ENCODE measurements at regions not wholly inside any gene's neighbourhood (a gene's known extent, or its start where the extent isn't known, plus 50 kb on each side); places are given as distances from the start of the nearest gene placed in this dataset.

- no peak overlapping the region for H3K4me3 ChIP-seq
- WGBS (ENCODE audit: low lambda C conversion rate, missing lambda C conversion rate): 92% methylated on average over 6 of the region's 6 CpGs
These were observed 670.3 kb upstream of the HS6ST1 start for GRCh38 chr2:128988967-128989366.

GRCh38 chr2:128995086-128995485 is 676.4 kb upstream of the HS6ST1 start:
- Histone ChIP-seq H4K20me1 (ENCODE audit: insufficient read depth, poor library complexity, severe bottlenecking) (no peaks in the 10 kb centered on the region), H2AFZ (no peak overlapping the region), H3K4me1 (ENCODE audit: insufficient read depth) (no peaks in the 10 kb centered on the region), H3K27ac (no peak overlapping the region), H3K9me2 (replicated peaks; ENCODE audit: insufficient read depth) (no peaks in the 10 kb centered on the region), H3K36me3 (replicated peaks; ENCODE audit: insufficient read depth, low read depth) (no peaks in the 10 kb centered on the region), H3K4me2 (no peak overlapping the region), H3K79me2 (no peaks in the 10 kb centered on the region), H3K27me3 (no peaks in the 10 kb centered on the region), H3K4me3 (no peak overlapping the region), H3K9me3 (ENCODE audit: low read depth) (no peaks in the 10 kb centered on the region)
- DNase-seq (ENCODE audit: low spot score): no peak
- TF ChIP-seq CTCF (IDR thresholded peaks at IDR 0.05; ENCODE audit: poor library complexity): no peak
- TF ChIP-seq EZH2 (IDR thresholded peaks at IDR 0.05; ENCODE audit: borderline replicate concordance): no peak
- TF ChIP-seq EZH2phosphoT487 (IDR thresholded peaks at IDR 0.05; ENCODE audit: low read depth, severe bottlenecking, unreplicated experiment): no peak
- WGBS (ENCODE audit: low lambda C conversion rate, missing lambda C conversion rate): 93% methylated on average over 4 of the region's 4 CpGs

More at GRCh38 chr2:128988967-128989366, 670.3 kb upstream of the HS6ST1 start:
- Histone ChIP-seq H3K36me3 (replicated peaks; ENCODE audit: insufficient read depth, low read depth) (no peaks in the 10 kb centered on the region), H3K9me2 (replicated peaks; ENCODE audit: insufficient read depth) (no peaks in the 10 kb centered on the region), H3K9me3 (ENCODE audit: low read depth) (no peaks in the 10 kb centered on the region), H4K20me1 (ENCODE audit: insufficient read depth, poor library complexity, severe bottlenecking) (no peaks in the 10 kb centered on the region), H3K79me2 (no peaks in the 10 kb centered on the region), H3K27ac (no peak overlapping the region), H2AFZ (no peak overlapping the region), H3K4me1 (ENCODE audit: insufficient read depth) (no peaks in the 10 kb centered on the region), H3K4me2 (no peak overlapping the region), H3K27me3 (no peaks in the 10 kb centered on the region)
- no peak for TF ChIP-seq CTCF (IDR thresholded peaks at IDR 0.05; ENCODE audit: poor library complexity)
- TF ChIP-seq EZH2phosphoT487 (IDR thresholded peaks at IDR 0.05; ENCODE audit: low read depth, severe bottlenecking, unreplicated experiment): no peak
- TF ChIP-seq EZH2 (IDR thresholded peaks at IDR 0.05; ENCODE audit: borderline replicate concordance): no peak
- DNase-seq (ENCODE audit: low spot score): no peak

- H3K4me3 ChIP-seq: no peak overlapping the region
- H3K4me1 ChIP-seq (ENCODE audit: insufficient read depth): no peaks in the 10 kb centered on the region
- H3K27ac ChIP-seq: no peak overlapping the region
- H3K79me2 ChIP-seq: no peaks in the 10 kb centered on the region
- TF ChIP-seq EZH2 (IDR thresholded peaks at IDR 0.05; ENCODE audit: borderline replicate concordance) (no peak), EZH2phosphoT487 (IDR thresholded peaks at IDR 0.05; ENCODE audit: low read depth, severe bottlenecking, unreplicated experiment) (no peak)
- H3K9me3 ChIP-seq (ENCODE audit: low read depth): no peaks in the 10 kb centered on the region
- H3K4me2 ChIP-seq: no peak overlapping the region
- H3K9me2 ChIP-seq (replicated peaks; ENCODE audit: insufficient read depth): no peaks in the 10 kb centered on the region
- no peaks in the 10 kb centered on the region for H4K20me1 ChIP-seq (ENCODE audit: insufficient read depth, poor library complexity, severe bottlenecking)
- no peak for DNase-seq (ENCODE audit: low spot score)
- H3K36me3 ChIP-seq (replicated peaks; ENCODE audit: insufficient read depth, low read depth): no peaks in the 10 kb centered on the region
- no peak overlapping the region for H2AFZ ChIP-seq
- H3K27me3 ChIP-seq: no peaks in the 10 kb centered on the region
- WGBS (ENCODE audit: low lambda C conversion rate, missing lambda C conversion rate): 83% methylated on average over 4 of the region's 4 CpGs
These were observed 677.4 kb upstream of the HS6ST1 start for GRCh38 chr2:128996078-128996477.

- TF ChIP-seq EZH2 (IDR thresholded peaks at IDR 0.05; ENCODE audit: borderline replicate concordance): no peak
- TF ChIP-seq CTCF (IDR thresholded peaks at IDR 0.05; ENCODE audit: poor library complexity): no peak
- TF ChIP-seq EZH2phosphoT487 (IDR thresholded peaks at IDR 0.05; ENCODE audit: low read depth, severe bottlenecking, unreplicated experiment): no peak
- no peaks in the 10 kb centered on the region for H3K4me1 ChIP-seq (ENCODE audit: insufficient read depth)
- 91% methylated on average over 5 of the region's 5 CpGs for WGBS (ENCODE audit: low lambda C conversion rate, missing lambda C conversion rate)
These were observed 678.6 kb upstream of the HS6ST1 start for GRCh38 chr2:128997166-128997866.

More at GRCh38 chr2:128997166-128997866, 678.6 kb upstream of the HS6ST1 start:
- Histone ChIP-seq H3K9me2 (replicated peaks; ENCODE audit: insufficient read depth) (no peaks in the 10 kb centered on the region), H3K4me3 (no peak overlapping the region), H3K27ac (no peak overlapping the region), H3K27me3 (no peaks in the 10 kb centered on the region), H4K20me1 (ENCODE audit: insufficient read depth, poor library complexity, severe bottlenecking) (no peaks in the 10 kb centered on the region), H2AFZ (no peak overlapping the region), H3K4me2 (no peak overlapping the region), H3K79me2 (no peaks in the 10 kb centered on the region), H3K9me3 (ENCODE audit: low read depth) (no peaks in the 10 kb centered on the region), H3K36me3 (replicated peaks; ENCODE audit: insufficient read depth, low read depth) (no peaks in the 10 kb centered on the region)
- DNase-seq (ENCODE audit: low spot score): no peak
